CD14-positive monocyte (primary cell): ENCODE measurements at regions not wholly inside any gene's neighbourhood (a gene's known extent, or its start where the extent isn't known, plus 50 kb on each side); places are given as distances from the start of the nearest gene placed in this dataset.

Experiments used
- DNase-seq, 3 donors: peaks; one replicate each; pipeline ENCODE4 v3.0.0-alpha.2; 2011 to 2022
- H2AFZ ChIP-seq: 2 replicates; pipeline ENCODE4 v1.6.0; 2012; ENCODE audit warnings: mild to moderate bottlenecking, low read depth, low read length, inconsistent platforms; ENCODE audit not compliant: insufficient read depth, poor library complexity, severe bottlenecking
- H3K27ac ChIP-seq, 2 donors: 1 replicate in 1 of 2; 2 replicates in 1 of 2; pipeline ENCODE4 v1.5.1; 2012 to 2013; ENCODE audit warnings: low read length in 2 of 2, control low read depth in 1 of 2, inconsistent platforms in 1 of 2, low read depth in 1 of 2, mild to moderate bottlenecking in 1 of 2
- H3K27me3 ChIP-seq, 2 donors: one replicate each; pipeline versions ENCODE4 v1.6.0 to v1.6.1; 2011 to 2013; ENCODE audit warnings: low read length in 2 of 2; ENCODE audit not compliant: control insufficient read depth in 2 of 2, insufficient read depth in 2 of 2
- H3K36me3 ChIP-seq, 2 donors: replicated peaks in 1 of 2; 1 replicate in 1 of 2; 2 replicates in 1 of 2; pipeline versions ENCODE4 v1.5.1 to v1.6.1; 2012 to 2013; ENCODE audit warnings: low read length in 2 of 2, control low read depth in 1 of 2, inconsistent platforms in 1 of 2, mild to moderate bottlenecking in 1 of 2; ENCODE audit not compliant: insufficient read depth in 2 of 2, control insufficient read depth in 1 of 2
- H3K4me1 ChIP-seq, 2 donors: 1 replicate in 1 of 2; 2 replicates in 1 of 2; pipeline versions ENCODE4 v1.5.1 to v1.6.1; 2012 to 2013; ENCODE audit warnings: low read length in 2 of 2, control low read depth in 1 of 2, inconsistent platforms in 1 of 2, mild to moderate bottlenecking in 1 of 2, moderate library complexity in 1 of 2; ENCODE audit not compliant: insufficient read depth in 2 of 2, control insufficient read depth in 1 of 2
- H3K4me2 ChIP-seq: replicated peaks from 2 replicates; pipeline ENCODE3; 2012; ENCODE audit warnings: low read length, moderate library complexity, mild to moderate bottlenecking; ENCODE audit not compliant: poor library complexity, severe bottlenecking; ENCODE audit errors: extremely low read depth
- H3K4me3 ChIP-seq, 3 experiments: fragments of 200-600 bp in 1 of 3; sonication (generic) in 1 of 3; replicated peaks in 1 of 3; 1 replicate in 2 of 3; 2 replicates in 1 of 3; pipeline ENCODE4 v1.5.1; 2011 to 2013; ENCODE audit warnings: low read length in 3 of 3, mild to moderate bottlenecking in 3 of 3, control low read depth in 2 of 3, low read depth in 2 of 3, inconsistent platforms in 1 of 3, moderate library complexity in 1 of 3
- H3K79me2 ChIP-seq: 2 replicates; pipeline ENCODE4 v1.6.0; 2012; ENCODE audit warnings: mild to moderate bottlenecking, control low read depth, inconsistent platforms, low read length, moderate library complexity; ENCODE audit not compliant: insufficient read depth
- H3K9ac ChIP-seq: 2 replicates; pipeline ENCODE4 v1.6.0; 2017; ENCODE audit warnings: low read length, mild to moderate bottlenecking; ENCODE audit not compliant: insufficient read depth, poor library complexity, severe bottlenecking
- H3K9me3 ChIP-seq, 2 donors: replicated peaks in 1 of 2; 1 replicate in 1 of 2; 2 replicates in 1 of 2; pipeline versions ENCODE4 v1.5.1 to v1.6.1; 2012 to 2013; ENCODE audit warnings: low read length in 2 of 2, control low read depth in 1 of 2; ENCODE audit not compliant: control insufficient read depth in 1 of 2, insufficient read depth in 1 of 2
- H4K20me1 ChIP-seq: 2 replicates; pipeline ENCODE4 v1.6.0; 2012; ENCODE audit warnings: mild to moderate bottlenecking, low read length, control low read depth, moderate library complexity; ENCODE audit not compliant: insufficient read depth
- H3K27ac Mint-ChIP-seq, 7 donors: one replicate each; pipeline ENCODE4 v1.8.0; 2020; ENCODE audit warnings: mild to moderate bottlenecking in 7 of 7, mixed read lengths in 7 of 7, moderate library complexity in 6 of 7, inconsistent platforms in 2 of 7
- H3K27me3 Mint-ChIP-seq, 3 donors: one replicate each; pipeline ENCODE4 v1.8.0; 2021 to 2022; ENCODE audit warnings: low read depth in 3 of 3, mild to moderate bottlenecking in 3 of 3, mixed read lengths in 3 of 3, moderate library complexity in 3 of 3, inconsistent platforms in 1 of 3
- H3K36me3 Mint-ChIP-seq, 2 donors: one replicate each; pipeline ENCODE4 v1.8.0; 2020; ENCODE audit warnings: mixed read lengths in 2 of 2, inconsistent platforms in 1 of 2, mild to moderate bottlenecking in 1 of 2
- H3K4me1 Mint-ChIP-seq: one replicate; pipeline ENCODE4 v1.8.0; 2020; ENCODE audit warnings: mild to moderate bottlenecking, mixed read lengths
- H3K4me3 Mint-ChIP-seq, 2 donors: one replicate each; pipeline ENCODE4 v1.8.0; 2020; ENCODE audit warnings: mild to moderate bottlenecking in 2 of 2, mixed read lengths in 2 of 2, moderate library complexity in 1 of 2
- H3K9me3 Mint-ChIP-seq, 7 donors: one replicate each; pipeline ENCODE4 v1.8.0; 2020 to 2022; ENCODE audit warnings: mixed read lengths in 7 of 7, mild to moderate bottlenecking in 6 of 7, moderate library complexity in 6 of 7, inconsistent platforms in 2 of 7
- CTCF ChIP-seq: fragments of 200-600 bp; IDR thresholded peaks from one replicate; pipeline ENCODE4 v1.8.0; 2022; ENCODE audit warnings: antibody characterized with exemption, mild to moderate bottlenecking
- WGBS: methylation state at CpG from one replicate; pipeline ENCODE4 v1.1.5; 2013; ENCODE audit warnings: missing lambda C conversion rate; ENCODE audit not compliant: insufficient coverage; 5-methylcytosine and 5-hydroxymethylcytosine counted together
- intact Hi-C, 2 donors: fragments of 100-400 bp; cut with micrococcal nuclease; formaldehyde crosslinking; loops; one replicate each; pipeline versions ENCODE4 v1.15.0 to v1.15.1; 2023

- no peak overlapping the region for H2AFZ ChIP-seq
- Mint-ChIP-seq H3K4me3 (no peak overlapping the region), H3K4me1 (peaks cover 39% of the 10 kb centered on the region), H3K27me3 (no peaks in the 10 kb centered on the region), H3K36me3 (peaks cover 10% of the 10 kb centered on the region in 2 donors), H3K9me3 (peaks cover 3 to 19% (median 13%) of the 10 kb centered on the region in 7 donors), H3K27ac (peak overlapping the region in 1 of 7 donors; percentile 41)
- intact Hi-C loops: no loop called here
- TF ChIP-seq CTCF: no peak
- no peaks in the 10 kb centered on the region for H3K27me3 ChIP-seq
- H3K27ac ChIP-seq: no peak overlapping the region
- no peaks in the 10 kb centered on the region for H4K20me1 ChIP-seq
- H3K36me3 ChIP-seq: no peaks in the 10 kb centered on the region
- H3K9me3 ChIP-seq: peaks cover 0 to 5% of the 10 kb centered on the region in 2 donors
- no peaks in the 10 kb centered on the region for H3K79me2 ChIP-seq
- H3K4me2 ChIP-seq: no peak overlapping the region
- 96% methylated on average over 7 of the region's 14 CpGs for WGBS
- DNase-seq: no peak
- H3K9ac ChIP-seq: no peak overlapping the region
- no peak overlapping the region for H3K4me3 ChIP-seq
- peaks cover 15 to 20% of the 10 kb centered on the region in 2 donors for H3K4me1 ChIP-seq
Measured at GRCh38 chr2:64922482-64923384, 66.5 kb upstream of the SLC1A4 start.

DNA sequence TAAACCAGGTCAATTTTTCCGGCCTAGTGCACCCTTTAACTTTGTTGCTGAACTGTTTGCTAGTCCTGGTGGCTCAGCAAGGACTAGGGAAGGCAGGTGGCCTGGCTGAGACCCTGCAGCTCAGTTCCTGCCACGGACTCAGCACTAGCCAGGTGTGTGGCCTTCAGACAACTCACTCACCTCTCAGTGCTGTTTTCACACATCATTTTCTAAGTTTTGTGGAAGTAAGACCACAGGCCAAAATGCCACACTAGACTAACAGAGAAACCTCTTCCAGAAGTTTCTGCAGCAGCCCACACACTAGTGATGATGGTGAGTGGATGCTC lies 65.9 kb upstream of the SLC1A4 start:
- Mint-ChIP-seq H3K9me3 (peaks cover 3 to 19% (median 13%) of the 10 kb centered on the region in 7 donors), H3K4me1 (peaks cover 34% of the 10 kb centered on the region), H3K27me3 (no peaks in the 10 kb centered on the region), H3K4me3 (no peak overlapping the region), H3K36me3 (peaks cover 10 to 11% of the 10 kb centered on the region in 2 donors), H3K27ac (peak overlapping the region in 2 of 7 donors; percentile 16 to 76)
- no peaks in the 10 kb centered on the region for H3K27me3 ChIP-seq
- H3K4me3 ChIP-seq: no peak overlapping the region
- peaks cover 0 to 5% of the 10 kb centered on the region in 2 donors for H3K9me3 ChIP-seq
- H3K4me2 ChIP-seq: no peak overlapping the region
- no peaks in the 10 kb centered on the region for H4K20me1 ChIP-seq
- no peaks in the 10 kb centered on the region for H3K79me2 ChIP-seq
- H3K9ac ChIP-seq: no peak overlapping the region
- intact Hi-C loops: no loop called here
- TF ChIP-seq CTCF: no peak
- peaks cover 12 to 16% of the 10 kb centered on the region in 2 donors for H3K4me1 ChIP-seq
- no peak for DNase-seq
- H3K27ac ChIP-seq: no peak overlapping the region
- H3K36me3 ChIP-seq: no peaks in the 10 kb centered on the region
- no peak overlapping the region for H2AFZ ChIP-seq
- 100% methylated on average over 1 of the region's 2 CpGs for WGBS
